ENCODE measurements at regions not wholly inside any gene's neighbourhood (a gene's known extent, or its start where the extent isn't known, plus 50 kb on each side); places are given as distances from the start of the nearest gene placed in this dataset.

DNA sequence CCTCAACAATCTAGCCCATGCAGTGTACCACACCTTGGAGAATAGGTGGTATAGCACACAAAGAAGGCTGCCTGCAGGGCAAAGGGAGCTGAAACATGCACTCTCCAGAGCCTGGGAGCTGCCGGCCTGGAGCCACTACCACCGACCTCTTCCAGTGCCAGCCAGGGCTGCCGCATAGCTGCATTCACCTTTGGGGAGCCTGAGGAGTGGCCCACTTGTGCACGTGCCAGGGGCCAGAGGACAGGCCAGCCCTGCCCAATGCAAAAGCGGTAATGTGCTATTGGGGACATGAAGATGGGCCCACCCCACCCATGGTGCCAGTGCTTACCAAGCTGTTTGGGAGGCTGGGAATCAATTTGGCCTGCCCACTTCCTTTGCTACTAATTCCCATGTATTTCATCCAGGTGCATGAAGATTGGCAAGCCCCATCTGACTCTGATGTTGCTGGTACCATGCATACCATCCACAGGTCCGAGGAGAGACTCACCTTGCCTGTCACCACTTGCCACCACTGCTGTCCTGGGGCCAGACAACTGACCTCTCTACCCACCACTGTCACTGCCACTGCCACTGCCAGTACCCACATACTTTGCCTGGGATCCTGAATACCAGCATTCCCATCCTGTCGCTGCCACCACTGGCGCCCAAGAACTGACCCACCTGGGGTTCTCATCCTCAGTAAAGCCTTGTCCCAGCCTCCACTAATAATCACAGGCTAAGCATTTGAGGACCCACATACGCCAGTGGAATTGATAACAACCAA lies 506.9 kb downstream of the MAGEB5 start:
- TF ChIP-seq EP300 (IDR thresholded peaks at IDR 0.05; ENCODE audit: borderline replicate concordance in 1 of 2, control insufficient read depth in 1 of 2, low read depth in 2 of 2, low read length in 2 of 2) = no peak
- TF ChIP-seq, protein P1, sequence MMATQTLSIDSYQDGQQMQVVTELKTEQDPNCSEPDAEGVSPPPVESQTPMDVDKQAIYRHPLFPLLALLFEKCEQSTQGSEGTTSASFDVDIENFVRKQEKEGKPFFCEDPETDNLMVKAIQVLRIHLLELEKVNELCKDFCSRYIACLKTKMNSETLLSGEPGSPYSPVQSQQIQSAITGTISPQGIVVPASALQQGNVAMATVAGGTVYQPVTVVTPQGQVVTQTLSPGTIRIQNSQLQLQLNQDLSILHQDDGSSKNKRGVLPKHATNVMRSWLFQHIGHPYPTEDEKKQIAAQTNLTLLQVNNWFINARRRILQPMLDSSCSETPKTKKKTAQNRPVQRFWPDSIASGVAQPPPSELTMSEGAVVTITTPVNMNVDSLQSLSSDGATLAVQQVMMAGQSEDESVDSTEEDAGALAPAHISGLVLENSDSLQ (IDR thresholded peaks at IDR 0.05) = no peak
- no peak for TF ChIP-seq ZNF217 (IDR thresholded peaks at IDR 0.05)
- TF ChIP-seq MXI1 (IDR thresholded peaks at IDR 0.05; ENCODE audit: low read depth, low read length) = no peak
- TF ChIP-seq, protein P2, sequence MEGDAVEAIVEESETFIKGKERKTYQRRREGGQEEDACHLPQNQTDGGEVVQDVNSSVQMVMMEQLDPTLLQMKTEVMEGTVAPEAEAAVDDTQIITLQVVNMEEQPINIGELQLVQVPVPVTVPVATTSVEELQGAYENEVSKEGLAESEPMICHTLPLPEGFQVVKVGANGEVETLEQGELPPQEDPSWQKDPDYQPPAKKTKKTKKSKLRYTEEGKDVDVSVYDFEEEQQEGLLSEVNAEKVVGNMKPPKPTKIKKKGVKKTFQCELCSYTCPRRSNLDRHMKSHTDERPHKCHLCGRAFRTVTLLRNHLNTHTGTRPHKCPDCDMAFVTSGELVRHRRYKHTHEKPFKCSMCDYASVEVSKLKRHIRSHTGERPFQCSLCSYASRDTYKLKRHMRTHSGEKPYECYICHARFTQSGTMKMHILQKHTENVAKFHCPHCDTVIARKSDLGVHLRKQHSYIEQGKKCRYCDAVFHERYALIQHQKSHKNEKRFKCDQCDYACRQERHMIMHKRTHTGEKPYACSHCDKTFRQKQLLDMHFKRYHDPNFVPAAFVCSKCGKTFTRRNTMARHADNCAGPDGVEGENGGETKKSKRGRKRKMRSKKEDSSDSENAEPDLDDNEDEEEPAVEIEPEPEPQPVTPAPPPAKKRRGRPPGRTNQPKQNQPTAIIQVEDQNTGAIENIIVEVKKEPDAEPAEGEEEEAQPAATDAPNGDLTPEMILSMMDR (IDR thresholded peaks at IDR 0.05 in 2 of 3, conservative IDR thresholded peaks at IDR 0.05 in 1 of 3; ENCODE audit: control insufficient read depth in 2 of 3, extremely low read depth in 1 of 3, insufficient read depth in 1 of 3, low read depth in 3 of 3, low read length in 3 of 3) = no peak
- no peak for TF ChIP-seq NRF1 (conservative IDR thresholded peaks at IDR 0.05; ENCODE audit: low read depth, low read length)
- no peak for TF ChIP-seq NR2F1 (conservative IDR thresholded peaks at IDR 0.05)

Data from GM12878 (cell line).